ENCODE measurements at regions not wholly inside any gene's neighbourhood (a gene's known extent, or its start where the extent isn't known, plus 50 kb on each side); places are given as distances from the start of the nearest gene placed in this dataset.
"Not testable (repeated sequence)": the region's sequence is repeated elsewhere in the genome, so short reads cannot be mapped to it uniquely, and the experiment has no call there.

GRCh38 chr9:30107134-30107533 lies 2277.3 kb upstream of the ACO1 start:
- not testable (repeated sequence) for DNase-seq

GRCh38 chr9:30116673-30117217 lies 2267.7 kb upstream of the ACO1 start:
- DNase-seq: no peak

GRCh38 chr9:30120666-30121065 lies 2263.8 kb upstream of the ACO1 start:
- no peak for DNase-seq

GRCh38 chr9:30121611-30122010 lies 2262.8 kb upstream of the ACO1 start:
- no peak for DNase-seq

GRCh38 chr9:30125881-30126280 lies 2258.6 kb upstream of the ACO1 start:
- no peak for DNase-seq

- no peak for DNase-seq
Observed at GRCh38 chr9:30127371-30127770, 2257.1 kb upstream of the ACO1 start.

- no peak for DNase-seq
Observed at GRCh38 chr9:30140407-30140806, 2244.0 kb upstream of the ACO1 start.

GRCh38 chr9:30160570-30160969 lies 2223.9 kb upstream of the ACO1 start:
- no peak for DNase-seq

- no peak for DNase-seq
Observed at GRCh38 chr9:30172206-30172605, 2212.2 kb upstream of the ACO1 start.

- no peak for DNase-seq
Observed at GRCh38 chr9:30178610-30179009, 2205.8 kb upstream of the ACO1 start.

GRCh38 chr9:30193421-30193820 lies 2191.0 kb upstream of the ACO1 start:
- no peak for DNase-seq

GRCh38 chr9:30196941-30197340 lies 2187.5 kb upstream of the ACO1 start:
- DNase-seq: no peak

- no peak for DNase-seq
Observed at GRCh38 chr9:30197453-30197852, 2187.0 kb upstream of the ACO1 start.

GRCh38 chr9:30197954-30198353 lies 2186.5 kb upstream of the ACO1 start:
- DNase-seq: peak; percentile 3

- no peak for DNase-seq
Observed at GRCh38 chr9:30198463-30199309, 2185.8 kb upstream of the ACO1 start.

- no peak for DNase-seq
Observed at GRCh38 chr9:30201024-30201423, 2183.4 kb upstream of the ACO1 start.

- DNase-seq: no peak
Observed at GRCh38 chr9:30235068-30235467, 2149.4 kb upstream of the ACO1 start.

- no peak for DNase-seq
Observed at GRCh38 chr9:30235564-30235963, 2148.9 kb upstream of the ACO1 start.

- no peak for DNase-seq
Observed at GRCh38 chr9:30239878-30240277, 2144.6 kb upstream of the ACO1 start.

GRCh38 chr9:30243467-30243866 lies 2141.0 kb upstream of the ACO1 start:
- DNase-seq: no peak

- DNase-seq: no peak
Observed at GRCh38 chr9:30244877-30245276, 2139.6 kb upstream of the ACO1 start.

- DNase-seq: no peak
Observed at GRCh38 chr9:30250872-30251271, 2133.6 kb upstream of the ACO1 start.

- no peak for DNase-seq
Observed at GRCh38 chr9:30258094-30258493, 2126.3 kb upstream of the ACO1 start.

- DNase-seq: no peak
Observed at GRCh38 chr9:30280229-30280900, 2104.1 kb upstream of the ACO1 start.
